ENCODE measurements at regions not wholly inside any gene's neighbourhood (a gene's known extent, or its start where the extent isn't known, plus 50 kb on each side); places are given as distances from the start of the nearest gene placed in this dataset.
"Not testable (repeated sequence)": the region's sequence is repeated elsewhere in the genome, so short reads cannot be mapped to it uniquely, and the experiment has no call there.

DNA sequence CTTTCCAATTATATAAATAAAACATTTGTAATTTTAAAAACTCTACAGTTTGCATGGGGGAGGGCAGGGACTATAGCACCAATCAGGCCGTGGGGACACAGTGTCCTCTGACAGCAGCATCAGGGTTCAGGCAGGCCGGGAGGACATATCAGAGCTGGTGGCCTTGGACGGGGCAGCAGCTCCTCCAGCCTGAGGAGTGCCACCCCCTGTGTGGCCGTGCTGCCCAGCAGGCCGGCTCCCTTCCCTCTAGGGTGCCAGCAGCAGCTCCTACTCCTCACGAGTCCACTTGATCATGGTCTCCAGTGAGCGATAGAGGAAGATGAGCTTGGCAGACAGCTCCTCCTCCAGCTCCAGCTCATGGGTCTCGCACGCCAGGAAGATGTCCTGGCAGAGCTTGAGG, 144.0 kb upstream of the PHACTR3 start:
- no peak for DNase-seq (ENCODE audit: low read depth in 2 of 2)

DNA sequence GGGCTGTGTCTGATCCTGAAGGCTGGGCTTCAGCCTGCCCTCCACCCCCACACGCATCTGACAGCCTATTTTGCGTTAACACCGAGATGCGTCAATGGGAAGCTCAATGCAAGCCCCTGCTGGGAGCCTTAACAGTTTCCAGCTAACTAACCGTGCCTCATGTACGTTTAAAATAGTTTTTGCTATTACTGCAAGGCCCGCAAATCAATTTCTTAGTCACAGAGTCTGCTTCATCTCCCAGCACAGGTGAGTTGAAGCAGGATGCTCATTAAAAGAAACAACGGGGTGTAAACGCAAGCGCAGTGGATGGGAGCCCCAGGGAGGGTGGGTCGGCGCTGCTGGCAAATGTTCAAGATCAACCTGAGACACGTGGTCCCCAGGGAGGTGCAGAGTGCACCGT, 142.8 kb upstream of the PHACTR3 start:
- DNase-seq (ENCODE audit: low read depth in 2 of 2), result no peak

DNA sequence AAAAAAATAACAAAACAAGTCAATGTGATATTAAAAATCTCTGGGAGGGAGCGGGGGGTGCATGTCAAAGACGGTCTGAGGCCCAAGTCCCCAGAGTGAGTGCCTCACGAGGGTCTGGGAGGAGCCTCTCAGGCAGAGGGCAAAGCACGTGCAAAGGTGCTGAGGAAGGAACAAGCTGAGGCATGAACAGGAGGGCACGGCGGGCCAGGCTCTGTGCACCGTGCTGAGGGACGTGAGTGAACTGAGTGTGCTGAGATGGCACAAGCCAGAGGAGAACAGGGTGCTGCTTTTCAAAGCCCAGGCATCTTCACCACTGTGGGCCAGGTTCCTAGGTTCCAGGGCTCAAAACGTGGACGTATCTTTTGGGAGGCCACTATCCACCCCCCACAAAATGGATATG, 142.1 kb upstream of the PHACTR3 start:
- DNase-seq (ENCODE audit: low read depth in 2 of 2), result no peak

DNA sequence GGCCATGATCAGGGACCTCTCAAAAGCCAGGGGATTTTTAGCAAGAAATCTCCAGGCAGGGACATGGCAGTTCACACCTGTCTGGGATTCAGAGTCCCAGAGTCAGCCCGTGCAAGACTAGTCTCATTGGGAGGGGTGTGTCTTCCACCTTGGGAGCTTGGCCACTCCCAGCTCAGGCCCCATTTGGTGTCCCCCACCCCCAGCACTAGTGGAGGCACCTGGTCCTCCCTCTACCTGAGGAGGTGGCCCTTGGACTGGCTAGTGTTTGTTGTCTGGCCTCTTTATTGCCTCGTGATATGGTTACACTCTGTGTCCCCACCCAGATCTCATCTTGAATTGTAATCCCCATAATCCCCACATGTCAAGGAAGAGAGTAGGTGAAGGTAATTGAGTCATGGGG, 140.8 kb upstream of the PHACTR3 start:
- DNase-seq (ENCODE audit: low read depth in 2 of 2), result no peak

DNA sequence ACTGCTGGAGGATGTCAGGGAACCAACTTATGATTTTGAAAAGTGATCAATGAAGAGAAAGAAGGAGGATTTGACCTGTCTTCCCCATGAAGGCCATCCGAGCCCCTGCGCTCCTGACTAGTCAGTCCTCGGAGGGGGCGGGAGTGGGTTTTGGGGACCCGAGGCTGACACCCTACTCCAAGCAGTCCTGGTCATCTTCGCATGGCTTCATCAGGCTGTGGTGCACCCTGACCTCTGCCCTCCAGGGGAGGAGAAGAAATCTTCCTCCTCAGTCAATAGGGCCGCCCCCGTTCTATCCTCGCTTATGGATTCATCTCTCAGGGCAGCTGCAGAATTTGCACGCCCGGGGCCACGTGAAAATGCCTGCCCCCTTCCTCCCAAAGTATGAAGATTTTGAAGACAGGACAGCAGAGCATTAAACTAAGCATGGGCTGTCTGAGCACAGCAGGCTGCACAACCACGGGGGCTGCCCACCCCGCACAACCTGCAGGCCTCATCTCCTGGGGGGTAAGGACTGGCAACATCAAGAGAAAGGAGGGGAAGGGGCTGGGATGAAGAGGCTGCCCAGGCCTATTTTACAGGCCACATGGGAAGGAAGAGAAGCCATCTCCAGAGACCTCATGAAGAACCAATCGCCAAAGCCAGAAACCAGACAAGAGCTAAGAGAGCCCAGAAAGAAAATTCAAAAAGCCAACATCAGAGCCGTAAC, 138.1 kb upstream of the PHACTR3 start:
- DNase-seq (ENCODE audit: low read depth in 2 of 2), result no peak

DNA sequence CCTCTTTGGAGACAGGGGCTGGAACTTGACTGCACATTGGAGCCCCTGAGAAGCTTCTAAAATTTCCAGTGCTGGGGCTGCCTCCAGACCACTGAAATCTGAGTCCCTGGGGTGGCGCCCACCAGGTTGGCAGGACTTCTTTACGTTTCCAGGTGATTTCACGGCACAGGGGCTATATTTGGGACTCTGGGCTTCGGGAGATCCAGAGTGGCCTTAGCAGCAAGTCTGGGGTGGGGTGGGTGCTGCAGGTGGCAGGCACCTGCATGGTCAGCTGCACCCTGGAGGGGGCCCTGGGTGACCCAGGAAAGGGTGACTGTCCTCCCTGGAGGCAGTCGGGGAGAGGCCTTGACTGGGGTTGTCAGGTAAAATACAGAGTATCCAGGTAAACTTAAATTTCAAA, 135.5 kb upstream of the PHACTR3 start:
- no peak for DNase-seq (ENCODE audit: low read depth in 2 of 2)

DNA sequence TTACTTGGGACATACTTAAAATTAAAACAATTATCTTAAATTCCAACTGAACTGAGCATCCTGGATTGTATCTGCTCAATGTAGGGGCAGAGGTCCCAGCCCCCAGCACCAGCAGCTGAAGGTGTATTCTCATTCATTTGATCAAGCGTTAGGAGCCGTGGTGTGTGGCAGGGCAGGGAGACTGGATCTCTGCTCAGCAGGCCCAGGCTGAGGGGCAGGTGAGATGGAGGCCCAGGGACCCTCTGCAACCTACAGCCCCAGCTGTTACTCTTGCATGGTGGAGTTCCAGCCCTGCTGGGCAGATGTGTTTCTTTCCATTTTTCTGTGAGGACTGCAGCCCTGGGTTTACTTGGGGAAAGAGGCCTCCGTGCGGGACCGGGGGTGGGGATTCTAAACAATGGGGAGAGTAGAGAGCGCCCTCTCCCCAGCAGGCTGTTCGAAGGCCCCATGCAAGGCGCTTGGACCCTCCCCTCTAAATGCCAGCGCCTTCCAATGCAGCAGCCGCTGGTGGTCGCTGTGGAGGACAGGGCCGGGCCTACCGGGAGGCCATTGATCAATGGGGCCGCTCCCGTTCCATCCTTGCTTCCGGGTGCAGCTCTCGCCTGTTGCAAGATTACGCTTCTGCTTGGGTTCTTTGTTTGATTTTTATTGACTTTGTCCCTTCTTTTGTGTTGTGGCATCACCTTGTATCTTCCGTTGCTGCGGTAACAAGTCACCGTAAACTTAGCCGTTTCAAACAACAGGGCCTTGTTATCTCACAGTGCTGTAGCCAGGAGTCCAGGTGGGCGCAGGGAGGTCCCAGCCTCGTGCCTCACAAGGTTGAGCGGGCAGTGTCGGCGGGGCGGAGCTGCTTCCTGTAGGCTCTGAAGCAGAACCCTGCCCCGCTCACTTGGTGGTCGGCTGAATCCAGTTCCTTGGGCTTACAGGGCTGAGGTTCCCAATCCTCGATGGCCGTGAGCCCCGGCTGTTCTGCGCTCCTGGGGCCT, 134.8 kb upstream of the PHACTR3 start:
- no peak for DNase-seq (ENCODE audit: low read depth in 2 of 2)

DNA sequence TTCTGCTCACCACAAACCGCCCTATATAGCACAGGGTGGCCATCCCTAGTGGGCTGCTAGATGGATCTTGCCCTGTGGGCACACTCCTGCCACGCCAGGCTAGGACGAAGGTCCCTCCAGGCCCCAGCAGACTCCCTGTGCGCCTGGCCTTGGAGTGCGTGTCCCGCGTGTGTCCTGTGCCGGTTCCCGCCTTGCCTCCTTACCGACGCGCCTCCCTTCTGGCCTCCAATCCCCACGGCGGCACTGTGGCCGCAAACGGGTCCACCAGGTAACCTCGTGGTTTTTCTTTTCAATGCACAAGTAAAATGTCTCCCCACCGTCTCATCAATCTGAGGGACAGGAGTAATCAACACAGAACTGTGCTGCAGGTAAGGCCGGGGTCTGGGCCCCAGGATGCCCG, 133.8 kb upstream of the PHACTR3 start:
- no peak for DNase-seq (ENCODE audit: low read depth in 2 of 2)

DNA sequence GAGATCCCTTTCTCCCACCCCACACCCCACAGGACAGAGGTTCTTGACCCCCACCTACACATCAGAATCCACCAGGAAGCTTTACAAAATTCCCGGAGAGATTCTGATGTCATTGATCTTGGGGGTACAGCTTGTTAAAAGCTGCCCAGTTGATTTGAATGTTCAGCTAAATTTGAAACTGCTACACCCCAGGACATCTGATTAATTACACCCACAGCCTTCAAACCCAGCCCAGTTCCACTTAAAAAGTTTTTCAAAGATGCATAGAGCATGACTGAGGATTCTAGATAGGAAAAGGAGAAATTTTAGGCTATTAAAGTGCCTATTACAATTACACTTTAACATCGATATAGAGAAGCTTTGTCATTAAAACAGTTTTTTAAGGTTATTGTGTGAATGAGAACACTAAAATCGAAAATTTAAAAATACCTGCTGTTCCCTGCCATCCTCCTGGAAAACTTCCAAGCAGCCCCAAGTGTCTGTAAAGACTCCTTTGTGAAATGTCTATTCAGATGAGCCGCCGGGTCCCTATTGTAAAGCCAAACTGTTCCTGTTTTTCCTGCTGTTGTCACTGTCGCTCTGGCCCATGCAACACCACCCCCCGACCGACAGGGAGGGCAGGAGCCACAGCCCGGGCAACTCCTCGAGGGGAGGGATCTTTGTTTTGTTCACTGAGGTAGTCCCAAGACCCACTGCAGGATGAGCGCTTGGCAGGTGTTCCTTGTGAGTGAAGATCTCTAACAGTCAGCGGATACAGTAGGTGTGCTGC, 132.5 kb upstream of the PHACTR3 start:
- no peak for DNase-seq (ENCODE audit: low read depth in 2 of 2)

DNA sequence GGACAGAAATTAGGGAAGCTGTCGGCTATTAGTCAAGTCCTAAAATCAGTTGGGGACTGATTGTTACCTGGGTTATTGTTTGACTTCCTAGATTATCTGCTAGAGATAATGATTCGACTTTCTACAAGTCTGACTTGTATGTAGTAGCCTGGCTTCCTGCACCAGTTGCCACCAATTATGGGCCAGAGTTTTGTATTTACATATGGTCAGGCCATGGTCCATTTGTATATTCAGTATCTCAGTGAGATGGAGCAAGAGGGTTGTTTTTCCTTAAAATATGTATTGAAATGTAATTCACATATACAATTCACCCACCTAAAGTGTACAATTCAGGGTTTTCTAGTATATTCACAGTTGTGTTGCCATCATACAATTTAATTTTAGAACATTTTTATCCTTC, 130.6 kb upstream of the PHACTR3 start:
- no peak for DNase-seq (ENCODE audit: low read depth in 2 of 2)

DNA sequence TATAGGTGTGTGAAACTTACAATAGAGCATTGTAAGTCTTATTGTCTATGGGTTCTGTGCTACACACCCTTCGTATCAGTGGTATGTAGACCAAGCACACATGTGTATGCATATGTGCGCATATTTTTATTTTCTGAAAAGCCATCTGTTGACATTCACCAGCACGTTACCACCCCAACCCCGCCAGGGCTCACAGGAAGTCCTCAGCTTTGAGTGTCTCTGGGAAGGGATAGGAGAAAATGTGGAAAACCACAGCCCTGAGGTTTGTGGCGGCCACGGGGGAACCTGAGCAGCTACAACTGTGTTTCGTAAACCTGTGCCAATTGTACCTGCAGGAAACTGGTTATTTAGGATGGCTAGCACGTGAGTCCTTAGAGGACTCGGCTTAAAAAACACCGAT, 123.3 kb upstream of the PHACTR3 start:
- DNase-seq (ENCODE audit: low read depth in 2 of 2), result no peak

DNA sequence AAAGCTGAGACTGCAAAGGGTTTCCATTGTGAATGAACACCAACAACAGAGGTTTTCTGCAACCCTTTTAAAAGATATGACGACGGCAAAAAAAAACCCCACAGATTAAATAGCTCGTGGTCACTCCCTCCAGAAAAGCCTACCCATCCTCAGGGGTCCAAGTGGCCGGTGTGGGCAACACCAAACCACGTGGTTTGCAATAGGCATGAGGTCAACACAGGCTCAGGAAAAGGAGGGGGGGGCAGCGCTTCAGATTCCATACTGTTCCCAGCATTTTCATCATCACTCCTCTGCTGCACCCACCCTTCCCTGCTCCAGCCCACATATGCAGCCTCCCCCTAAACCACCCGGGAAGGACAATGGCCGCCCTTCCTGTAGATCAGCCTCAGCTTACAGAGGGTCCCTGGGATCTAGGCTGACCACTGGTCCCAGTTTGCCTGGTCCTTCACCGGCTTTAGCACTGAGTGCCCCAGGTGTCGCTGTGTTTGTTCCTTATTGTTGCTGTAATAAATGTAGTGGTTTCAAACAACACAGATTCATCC, 122.8 kb upstream of the PHACTR3 start:
- no peak for DNase-seq (ENCODE audit: low read depth in 2 of 2)

DNA sequence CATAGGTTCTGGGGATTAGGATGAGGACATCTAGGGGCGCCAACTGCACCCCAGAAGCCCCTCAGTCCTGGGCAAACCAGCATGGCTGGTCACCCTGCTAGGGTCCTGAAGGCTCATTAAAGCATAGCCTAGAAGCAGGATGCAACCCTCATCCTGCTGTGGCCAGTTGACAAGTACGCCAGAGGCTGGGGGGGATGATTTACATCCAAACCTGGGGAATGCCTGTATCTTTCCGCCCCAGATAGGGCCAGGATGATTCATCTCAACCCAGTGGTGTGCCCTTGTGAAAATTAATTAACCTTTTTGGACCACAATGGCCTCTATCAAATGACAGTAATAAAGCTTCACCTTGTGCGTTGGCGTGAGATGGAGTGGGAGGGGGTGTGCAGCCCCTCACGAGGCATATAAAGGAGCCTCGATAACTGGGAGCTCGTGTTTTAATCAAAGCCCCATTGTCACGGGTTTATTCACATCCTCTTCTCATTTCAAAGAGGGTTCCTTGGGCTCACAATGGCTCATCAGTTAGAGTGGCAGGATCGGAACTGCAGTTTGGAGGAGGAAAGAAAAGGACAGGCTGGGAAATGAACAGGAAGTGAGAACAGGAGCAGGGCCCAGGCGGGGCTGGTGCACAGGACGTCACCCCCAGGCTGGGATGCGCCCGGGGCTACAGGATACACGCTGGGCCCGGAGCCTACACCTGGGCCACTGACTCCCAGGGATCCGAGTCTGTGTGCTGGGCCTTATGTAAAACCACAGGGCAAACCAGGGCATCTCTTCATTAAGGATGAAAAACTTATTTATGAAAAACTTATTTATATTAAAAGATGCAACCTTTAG, 121.8 kb upstream of the PHACTR3 start:
- no peak for DNase-seq (ENCODE audit: low read depth in 2 of 2)

DNA sequence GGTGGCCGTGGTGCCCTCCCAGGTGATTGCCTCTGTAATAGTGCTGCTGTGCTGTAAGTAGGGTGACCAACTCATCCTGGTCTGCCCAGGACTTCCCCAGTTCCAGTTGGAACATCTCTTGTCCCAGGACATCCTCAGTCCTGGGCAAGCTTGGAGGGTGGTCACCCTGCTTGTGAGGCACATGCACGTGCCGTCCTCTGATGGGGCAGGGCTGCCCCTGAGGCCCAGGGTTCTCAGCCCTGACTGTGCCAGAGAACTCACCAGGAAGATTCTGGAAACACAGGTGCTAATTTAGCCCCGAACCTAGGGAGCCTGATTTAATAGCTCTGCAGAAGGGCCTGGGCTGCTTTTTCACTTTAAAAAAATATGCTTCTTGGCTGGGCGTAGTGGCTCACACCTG, 120.9 kb upstream of the PHACTR3 start:
- no peak for DNase-seq (ENCODE audit: low read depth in 2 of 2)

DNA sequence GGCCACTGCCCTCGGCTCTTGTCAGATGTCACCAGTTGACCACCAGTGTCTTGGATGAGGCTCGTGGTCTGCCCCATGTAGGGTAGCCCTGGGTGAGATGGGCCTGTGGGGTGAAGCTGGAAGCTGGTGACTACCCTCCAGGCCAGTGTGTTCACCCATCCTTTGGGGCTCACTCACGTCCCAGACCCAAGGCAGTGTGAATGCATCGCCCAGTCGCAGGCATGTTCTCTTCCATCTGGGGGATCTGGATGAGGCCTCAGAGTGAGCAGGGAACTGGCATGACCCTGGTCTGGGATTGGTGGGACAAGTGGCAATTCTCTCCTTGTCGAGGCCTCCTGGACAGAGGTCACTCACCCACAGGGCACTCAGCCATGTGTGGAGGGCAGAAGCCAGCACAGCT, 120.1 kb upstream of the PHACTR3 start:
- no peak for DNase-seq (ENCODE audit: low read depth in 2 of 2)

DNA sequence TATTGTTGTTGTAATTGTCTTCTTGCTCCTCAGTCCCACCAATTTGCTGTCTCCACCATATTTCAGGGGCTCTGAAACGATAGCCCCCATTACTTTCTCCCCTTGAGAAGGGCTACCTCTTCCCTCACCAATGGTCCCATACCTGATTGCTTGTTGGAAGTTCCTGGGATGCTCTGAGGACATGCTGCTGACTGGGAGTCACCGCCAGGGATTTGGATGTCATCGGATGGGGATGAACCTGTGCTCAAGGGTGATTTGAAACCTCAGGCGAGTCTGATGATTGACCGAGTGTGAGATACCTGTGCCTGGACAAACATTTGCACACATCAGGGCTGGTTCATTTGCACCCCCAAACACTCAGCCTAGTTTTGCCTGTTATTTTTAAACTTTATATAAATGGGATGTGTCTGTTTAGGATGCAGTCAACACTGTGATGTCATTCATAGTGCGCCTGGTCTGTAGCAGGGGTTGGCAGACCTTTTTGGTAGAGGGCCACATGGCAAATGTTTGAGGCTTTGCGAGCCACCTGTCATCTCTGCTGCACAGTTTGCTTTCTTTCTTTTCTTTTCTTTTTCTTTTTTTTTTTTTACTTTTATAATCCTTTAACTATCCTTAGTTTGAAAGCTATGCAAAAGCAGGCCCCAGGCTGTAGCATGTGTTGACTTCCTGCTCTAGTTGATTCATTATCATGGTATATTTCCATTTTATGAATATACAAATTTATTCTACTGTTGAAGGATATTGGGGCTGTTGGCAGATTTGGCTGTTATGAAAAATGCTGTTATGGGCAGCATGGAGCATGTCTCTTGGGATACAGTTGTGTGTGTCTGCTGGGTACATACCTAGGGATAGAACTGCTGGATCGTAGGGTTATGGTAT, 118.5 kb upstream of the PHACTR3 start:
- no peak for DNase-seq (ENCODE audit: low read depth in 2 of 2)

DNA sequence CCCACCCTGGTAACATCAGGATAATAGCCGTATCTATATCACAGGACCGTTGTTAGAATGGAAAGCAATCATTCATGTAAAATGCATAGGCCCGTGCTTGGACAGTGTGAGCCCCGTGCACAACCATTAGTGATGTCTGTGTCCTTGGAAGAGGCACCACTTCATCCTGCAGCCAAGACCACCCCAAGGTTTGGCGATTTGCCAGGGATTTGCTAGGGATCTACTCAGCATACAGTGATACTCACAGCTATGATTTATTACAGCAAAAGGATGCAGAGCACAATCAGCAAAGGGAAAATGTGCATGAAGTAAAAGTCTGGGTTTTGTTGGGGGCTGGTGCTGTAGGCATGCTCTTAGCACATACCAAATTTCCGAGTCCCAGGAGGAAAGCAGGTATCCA, 115.9 kb upstream of the PHACTR3 start:
- not testable (repeated sequence) for DNase-seq (ENCODE audit: low read depth in 2 of 2)

DNA sequence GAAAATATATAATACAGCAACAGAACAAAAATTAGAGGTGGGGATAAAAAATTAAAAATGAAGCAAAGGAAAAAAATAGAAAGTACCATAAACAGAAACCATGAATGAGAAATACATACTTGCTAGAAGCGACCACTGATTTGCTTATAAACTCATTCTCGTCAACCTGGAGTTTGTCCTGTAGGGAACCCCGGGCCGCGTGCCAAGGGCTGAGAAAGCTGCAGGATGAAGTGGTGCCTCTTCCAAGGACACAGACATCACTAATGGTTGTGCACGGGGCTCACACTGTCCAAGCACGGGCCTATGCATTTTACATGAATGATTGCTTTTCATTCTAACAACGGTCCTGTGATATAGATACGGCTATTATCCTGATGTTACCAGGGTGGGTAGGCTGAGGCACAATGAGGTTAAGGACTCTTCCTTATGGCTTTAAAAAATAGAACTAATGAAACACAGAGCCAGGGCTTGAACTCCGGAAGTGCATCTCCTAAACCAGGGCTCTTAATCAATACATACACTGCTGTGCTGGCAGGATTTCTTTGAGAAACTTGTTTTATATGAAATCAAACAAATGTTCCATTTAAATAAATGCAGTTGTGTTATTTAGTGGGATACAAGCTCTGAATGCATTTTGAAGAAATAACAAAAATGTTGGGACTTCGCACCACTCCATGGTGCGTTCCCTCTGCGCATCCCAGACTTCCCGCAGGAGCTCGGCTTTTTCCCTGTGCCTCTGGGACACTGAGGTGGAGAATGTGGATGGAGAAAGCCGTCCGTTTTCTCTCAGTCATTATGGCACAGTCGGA, 113.9 kb upstream of the PHACTR3 start:
- not testable (repeated sequence) for DNase-seq (ENCODE audit: low read depth in 2 of 2)

DNA sequence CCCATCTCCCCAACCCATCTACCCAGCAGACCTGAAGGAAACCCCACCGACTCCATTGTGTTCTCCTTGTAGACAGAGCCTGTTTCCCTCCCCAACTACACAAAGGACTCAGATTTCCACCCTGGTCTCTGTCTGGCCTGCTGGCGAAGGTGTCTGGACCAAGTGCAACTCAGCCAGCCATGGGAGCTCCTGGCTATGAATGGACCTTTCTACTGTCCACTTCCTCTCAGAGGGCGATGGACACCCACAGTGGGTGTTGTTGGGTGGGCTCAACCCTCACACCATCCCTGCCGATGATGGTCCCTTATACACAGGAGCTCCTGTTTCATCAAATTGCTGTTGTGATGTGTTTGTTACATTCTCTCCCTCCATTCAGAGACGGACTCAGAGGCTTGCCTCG, 112.5 kb upstream of the PHACTR3 start:
- DNase-seq (ENCODE audit: low read depth in 2 of 2), result no peak

Data from stimulated activated CD8-positive, alpha-beta memory T cell treated with anti-CD3 and anti-CD28 coated beads, Interleukin-2, amount 100 ng/mL, for 48 hours (primary cell).